HEK293T (cell line): ENCODE measurements at regions not wholly inside any gene's neighbourhood (a gene's known extent, or its start where the extent isn't known, plus 50 kb on each side); places are given as distances from the start of the nearest gene placed in this dataset.
"Not testable (repeated sequence)": the region's sequence is repeated elsewhere in the genome, so short reads cannot be mapped to it uniquely, and the experiment has no call there.

ENCODE experiments used
- CTCF ChIA-PET: fragments of 350-600 bp; formaldehyde crosslinking; extraction: SDS; loops from one replicate; lab custom pipeline; 2021; ENCODE audit warnings: antibody characterized with exemption, inconsistent platforms; lab: Yijun Ruan, JAX
- POLR2A ChIA-PET: fragments of 350-600 bp; formaldehyde crosslinking; extraction: SDS; loops from one replicate; lab custom pipeline; 2020; ENCODE audit warnings: antibody characterized with exemption, inconsistent platforms; lab: Yijun Ruan, JAX
- DNase-seq: peaks from one replicate; pipeline ENCODE4 v3.0.0; 2012; ENCODE audit warnings: mixed read lengths; ENCODE audit errors: extremely low spot score
- ARNT ChIP-seq: fragments of 450-650 bp; IDR thresholded peaks from 2 replicates; pipeline ENCODE4 v1.6.1; 2017; ENCODE audit warnings: mild to moderate bottlenecking
- BHLHE40 ChIP-seq: fragments of 450-650 bp; IDR thresholded peaks from 2 replicates; pipeline ENCODE4 v1.6.1; 2016; ENCODE audit warnings: mild to moderate bottlenecking, moderate library complexity, borderline replicate concordance
- CTBP1 ChIP-seq: fragments of 450-650 bp; IDR thresholded peaks from 2 replicates; pipeline ENCODE4 v1.6.1; 2016; ENCODE audit warnings: borderline replicate concordance
- ELF4 ChIP-seq: fragments of 450-650 bp; IDR thresholded peaks from 2 replicates; pipeline ENCODE4 v1.6.1; 2017; ENCODE audit warnings: antibody characterized with exemption
- FOXA1 ChIP-seq: fragments of 450-650 bp; IDR thresholded peaks from 2 replicates; pipeline ENCODE4 v1.6.1; 2016; ENCODE audit warnings: mild to moderate bottlenecking
- FOXK2 ChIP-seq: fragments of 450-650 bp; IDR thresholded peaks from 2 replicates; pipeline ENCODE4 v1.6.1; 2016; ENCODE audit warnings: mild to moderate bottlenecking
- FOXM1 ChIP-seq: fragments of 450-650 bp; IDR thresholded peaks from 2 replicates; pipeline ENCODE4 v1.6.1; 2017; ENCODE audit warnings: mild to moderate bottlenecking, borderline replicate concordance
- HDGF ChIP-seq: fragments of 450-650 bp; IDR thresholded peaks from 2 replicates; pipeline ENCODE4 v1.6.1; 2017; ENCODE audit warnings: antibody characterized with exemption, borderline replicate concordance
- L3MBTL2 ChIP-seq: fragments of 450-650 bp; conservative IDR thresholded peaks from 2 replicates; pipeline ENCODE4 v1.6.1; 2016; ENCODE audit warnings: mild to moderate bottlenecking
- LEF1 ChIP-seq: fragments of 450-650 bp; IDR thresholded peaks from 2 replicates; pipeline ENCODE4 v1.6.1; 2017; ENCODE audit warnings: mild to moderate bottlenecking, borderline replicate concordance
- NFRKB ChIP-seq: fragments of 450-650 bp; IDR thresholded peaks from 2 replicates; pipeline ENCODE4 v1.6.1; 2016; ENCODE audit warnings: mild to moderate bottlenecking, moderate library complexity
- SP1 ChIP-seq: fragments of 450-650 bp; IDR thresholded peaks from 2 replicates; pipeline ENCODE4 v1.6.1; 2017
- SUZ12 ChIP-seq: fragments of 450-650 bp; IDR thresholded peaks from 2 replicates; pipeline ENCODE4 v1.6.1; 2016; ENCODE audit warnings: mild to moderate bottlenecking
- TARDBP ChIP-seq: fragments of 450-650 bp; IDR thresholded peaks from 2 replicates; pipeline ENCODE4 v1.6.1; 2016
- ZNF384 ChIP-seq: fragments of 450-650 bp; IDR thresholded peaks from 2 replicates; pipeline ENCODE4 v1.6.1; 2016
- TF ChIP-seq, protein P1 (sequence below): fragments of 450-650 bp; IDR thresholded peaks from 2 replicates; pipeline ENCODE4 v1.6.1; 2016

DNA sequence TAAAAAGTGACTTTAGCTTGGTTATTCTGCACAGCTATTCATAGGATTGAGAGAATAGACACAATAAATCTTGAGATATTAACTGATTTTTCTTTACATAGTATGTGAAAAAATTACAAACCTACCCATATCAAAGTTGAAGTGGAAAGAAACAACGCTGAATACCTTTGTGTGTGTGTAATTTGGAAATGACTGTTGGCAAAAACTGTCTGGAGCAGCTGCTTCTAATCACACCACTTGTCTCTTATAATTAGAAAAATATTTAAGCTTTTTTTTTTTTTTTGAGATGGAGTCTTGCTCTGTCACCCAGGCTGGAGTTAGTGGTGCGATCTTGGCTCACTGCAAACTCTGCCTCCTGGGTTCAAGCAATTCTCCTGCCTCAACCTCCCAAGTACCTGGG, 110.8 kb upstream of the POC5 start:
- TF ChIP-seq SP1 (no peak), NFRKB (no peak), SUZ12 (no peak)
- CTCF ChIA-PET: no interaction called here

DNA sequence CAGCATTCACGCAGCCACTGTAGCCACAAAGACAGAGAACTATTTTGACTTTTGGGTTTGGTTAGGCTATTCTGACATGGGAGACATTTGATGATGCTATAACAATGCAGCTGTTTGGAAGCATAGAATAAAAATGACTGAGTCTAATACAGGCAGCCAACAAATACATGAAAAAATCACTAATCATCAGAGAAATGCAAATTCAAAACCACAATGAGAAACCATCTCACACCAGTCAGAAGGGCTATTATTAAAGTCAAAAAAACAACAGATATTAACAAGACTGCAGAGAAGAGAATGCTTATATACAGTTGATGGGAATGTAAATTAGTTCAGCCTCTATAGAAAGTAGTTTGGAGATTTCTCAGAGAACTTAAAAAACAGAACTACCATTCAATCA, 107.1 kb upstream of the POC5 start:
- no peak for DNase-seq
- TF ChIP-seq LEF1: no peak
- no peak for TF ChIP-seq FOXM1
- TF ChIP-seq ZNF384: no peak
- TF ChIP-seq HDGF: no peak
- TF ChIP-seq FOXA1: no peak
- TF ChIP-seq NFRKB: no peak
- no peak for TF ChIP-seq SP1
- POLR2A ChIA-PET: no interaction called here
- CTCF ChIA-PET: no interaction called here

More for the DNA sequence above, 110.8 kb upstream of the POC5 start:
- no peak for DNase-seq
- POLR2A ChIA-PET: no interaction called here

DNA sequence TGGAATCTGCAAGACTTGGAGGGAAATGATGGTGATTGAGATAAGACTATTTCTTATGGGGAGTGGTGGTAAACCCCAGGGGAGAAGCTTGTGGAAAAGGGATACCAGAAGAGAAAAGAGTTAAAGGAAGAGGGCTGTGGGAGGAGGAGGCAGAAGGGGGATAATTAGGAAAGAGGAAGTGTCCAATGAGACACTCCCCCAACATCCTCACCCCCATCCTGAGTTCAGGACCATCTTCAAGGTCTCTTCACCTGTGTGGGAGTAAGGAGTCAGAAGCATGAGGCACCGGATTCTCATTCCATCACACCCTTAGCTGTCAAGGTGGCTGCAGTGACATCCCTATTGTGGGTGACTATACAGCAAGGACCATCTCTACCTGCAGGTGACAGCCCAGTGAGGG, 106.6 kb upstream of the POC5 start:
- ChIA-PET POLR2A (no interaction called here), CTCF (no interaction called here)
- TF ChIP-seq ZNF384 (no peak), FOXA1 (no peak), HDGF (no peak), FOXK2 (no peak), TARDBP (no peak), CTBP1 (no peak), FOXM1 (no peak), BHLHE40 (no peak), LEF1 (no peak), ELF4 (no peak), SUZ12 (no peak), L3MBTL2 (no peak), ARNT (no peak), NFRKB (no peak), SP1 (no peak)
- TF ChIP-seq, protein P1, sequence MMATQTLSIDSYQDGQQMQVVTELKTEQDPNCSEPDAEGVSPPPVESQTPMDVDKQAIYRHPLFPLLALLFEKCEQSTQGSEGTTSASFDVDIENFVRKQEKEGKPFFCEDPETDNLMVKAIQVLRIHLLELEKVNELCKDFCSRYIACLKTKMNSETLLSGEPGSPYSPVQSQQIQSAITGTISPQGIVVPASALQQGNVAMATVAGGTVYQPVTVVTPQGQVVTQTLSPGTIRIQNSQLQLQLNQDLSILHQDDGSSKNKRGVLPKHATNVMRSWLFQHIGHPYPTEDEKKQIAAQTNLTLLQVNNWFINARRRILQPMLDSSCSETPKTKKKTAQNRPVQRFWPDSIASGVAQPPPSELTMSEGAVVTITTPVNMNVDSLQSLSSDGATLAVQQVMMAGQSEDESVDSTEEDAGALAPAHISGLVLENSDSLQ: no peak
- no peak for DNase-seq

DNA sequence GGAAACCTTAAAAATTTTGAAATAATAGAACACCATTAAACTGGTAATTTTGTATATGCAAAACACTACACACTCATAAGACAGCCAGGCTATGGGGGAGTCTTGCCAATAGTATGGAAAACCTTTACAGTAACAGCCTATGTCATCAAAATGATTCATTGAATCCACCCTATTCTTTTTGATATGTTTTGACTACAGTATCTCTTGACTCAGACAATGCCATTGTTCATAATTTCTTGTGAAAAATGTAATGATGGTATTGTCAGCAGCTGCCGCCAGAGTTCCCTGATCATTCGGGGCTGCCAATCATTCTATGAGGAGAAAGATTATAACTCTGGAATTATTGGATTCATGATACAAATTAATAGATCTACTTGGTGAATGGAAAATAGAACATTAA, 101.4 kb upstream of the POC5 start:
- no peak for TF ChIP-seq LEF1
- no peak for TF ChIP-seq FOXM1
- TF ChIP-seq NFRKB: no peak
- no peak for TF ChIP-seq BHLHE40
- no peak for TF ChIP-seq CTBP1
- TF ChIP-seq HDGF: no peak
- TF ChIP-seq ARNT: no peak
- TF ChIP-seq, protein P1: no peak
- TF ChIP-seq TARDBP: no peak
- TF ChIP-seq FOXK2: no peak
- TF ChIP-seq ZNF384: no peak
- POLR2A ChIA-PET: no interaction called here
- no peak for DNase-seq
- CTCF ChIA-PET: no interaction called here

DNA sequence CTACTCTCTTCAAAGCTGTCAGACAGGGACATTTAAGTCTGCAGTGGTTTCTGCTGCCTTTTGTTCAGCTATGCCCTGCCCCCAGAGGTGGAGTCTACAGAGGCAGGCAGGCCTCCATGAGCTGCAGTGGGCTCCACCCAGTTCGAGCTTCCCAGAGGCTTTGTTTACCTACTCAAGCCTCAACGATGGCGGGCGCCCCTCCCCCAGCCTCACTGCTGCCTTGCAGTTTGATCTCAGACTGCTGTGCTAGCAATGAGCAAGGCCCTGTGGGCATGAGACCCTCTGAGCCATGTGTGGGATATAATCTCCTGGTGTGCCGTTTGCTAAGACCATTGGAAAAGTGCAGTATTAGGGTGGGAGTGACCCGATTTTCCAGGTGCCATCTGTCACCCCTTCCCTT, 82.5 kb upstream of the POC5 start:
- POLR2A ChIA-PET, CTCF ChIA-PET, DNase-seq: not testable (repeated sequence)

DNA sequence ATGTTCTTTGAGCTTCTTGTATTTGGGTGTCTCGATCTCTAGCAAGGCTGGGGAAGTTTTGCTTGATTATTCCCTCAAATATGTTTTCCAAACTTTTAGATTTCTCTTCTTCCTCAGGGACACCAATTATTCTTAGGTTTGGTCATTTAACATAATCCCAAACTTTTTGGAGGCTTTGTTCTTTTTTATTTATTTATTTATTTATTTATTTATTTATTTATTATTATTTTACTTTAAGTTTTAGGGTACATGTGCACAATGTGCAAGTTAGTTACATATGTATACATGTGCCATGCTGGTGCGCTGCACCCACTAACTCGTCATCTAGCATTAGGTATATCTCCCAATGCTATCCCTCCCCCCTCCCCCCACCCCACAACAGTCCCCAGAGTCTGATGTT, 52.1 kb upstream of the POC5 start:
- DNase-seq, CTCF ChIA-PET, POLR2A ChIA-PET: not testable (repeated sequence)
